PC-3 (cell line): ENCODE measurements at regions not wholly inside any gene's neighbourhood (a gene's known extent, or its start where the extent isn't known, plus 50 kb on each side); places are given as distances from the start of the nearest gene placed in this dataset.

Experiments used
- EZH2 ChIP-seq: fragments of 300-600 bp; sonication (generic); IDR thresholded peaks from one replicate; pipeline ENCODE4 v1.6.1; 2017; ENCODE audit warnings: antibody characterized with exemption, mild to moderate bottlenecking, low read length; ENCODE audit not compliant: unreplicated experiment
- TF ChIP-seq, protein P1 (sequence below): fragments of 300-600 bp; sonication (generic); conservative IDR thresholded peaks from 2 replicates; pipeline ENCODE4 v1.5.1; 2017; ENCODE audit warnings: antibody characterized with exemption, low read depth, mild to moderate bottlenecking, low read length

- TF ChIP-seq, protein P1, sequence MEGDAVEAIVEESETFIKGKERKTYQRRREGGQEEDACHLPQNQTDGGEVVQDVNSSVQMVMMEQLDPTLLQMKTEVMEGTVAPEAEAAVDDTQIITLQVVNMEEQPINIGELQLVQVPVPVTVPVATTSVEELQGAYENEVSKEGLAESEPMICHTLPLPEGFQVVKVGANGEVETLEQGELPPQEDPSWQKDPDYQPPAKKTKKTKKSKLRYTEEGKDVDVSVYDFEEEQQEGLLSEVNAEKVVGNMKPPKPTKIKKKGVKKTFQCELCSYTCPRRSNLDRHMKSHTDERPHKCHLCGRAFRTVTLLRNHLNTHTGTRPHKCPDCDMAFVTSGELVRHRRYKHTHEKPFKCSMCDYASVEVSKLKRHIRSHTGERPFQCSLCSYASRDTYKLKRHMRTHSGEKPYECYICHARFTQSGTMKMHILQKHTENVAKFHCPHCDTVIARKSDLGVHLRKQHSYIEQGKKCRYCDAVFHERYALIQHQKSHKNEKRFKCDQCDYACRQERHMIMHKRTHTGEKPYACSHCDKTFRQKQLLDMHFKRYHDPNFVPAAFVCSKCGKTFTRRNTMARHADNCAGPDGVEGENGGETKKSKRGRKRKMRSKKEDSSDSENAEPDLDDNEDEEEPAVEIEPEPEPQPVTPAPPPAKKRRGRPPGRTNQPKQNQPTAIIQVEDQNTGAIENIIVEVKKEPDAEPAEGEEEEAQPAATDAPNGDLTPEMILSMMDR: no peak
- TF ChIP-seq EZH2: no peak
These were observed 189.9 kb downstream of the KTN1 start for GRCh38 chr14:55769877-55770276.
